ENCODE measurements at regions not wholly inside any gene's neighbourhood (a gene's known extent, or its start where the extent isn't known, plus 50 kb on each side); places are given as distances from the start of the nearest gene placed in this dataset.

- TF ChIP-seq GABPA (IDR thresholded peaks at IDR 0.05; ENCODE audit: low read depth) (no peak), EGR1 (IDR thresholded peaks at IDR 0.05; ENCODE audit: borderline replicate concordance in 1 of 2, low read depth in 2 of 2, low read length in 2 of 2) (no peak), ATF2 (IDR thresholded peaks at IDR 0.05; ENCODE audit: low read length) (no peak), REST (IDR thresholded peaks at IDR 0.05; ENCODE audit: low read depth, low read length) (no peak), CTCF (IDR thresholded peaks at IDR 0.05 in 2 of 3, conservative IDR thresholded peaks at IDR 0.05 in 1 of 3; ENCODE audit: control insufficient read depth in 2 of 3, extremely low read depth in 1 of 3, insufficient read depth in 1 of 3, low read depth in 3 of 3, low read length in 3 of 3) (no peak), EP300 (IDR thresholded peaks at IDR 0.05; ENCODE audit: borderline replicate concordance in 1 of 2, control insufficient read depth in 1 of 2, low read depth in 2 of 2, low read length in 2 of 2) (no peak), HDAC6 (IDR thresholded peaks at IDR 0.05; ENCODE audit: unreplicated experiment) (no peak), KAT2A (conservative IDR thresholded peaks at IDR 0.05; ENCODE audit: control insufficient read depth, low read depth, low read length) (no peak)
Measured at GRCh38 chr9:83116026-83116425, 53.1 kb upstream of the RASEF start.

All from GM12878 (cell line).